Stimulated activated memory B cell treated with anti-CD40 and anti-IgM and Interleukin-4, amounts not matched to agents 10 μg/mL and 1 μg/mL and 100 μg/mL, for 72 hours (primary cell): ENCODE measurements at regions not wholly inside any gene's neighbourhood (a gene's known extent, or its start where the extent isn't known, plus 50 kb on each side); places are given as distances from the start of the nearest gene placed in this dataset.

Source experiments
- ATAC-seq: fragments of 150-1000 bp; cut with Tn5 transposase; 2 replicates; pipeline ENCODE4 v1.10.0; 2021
- H3K27ac Mint-ChIP-seq: one replicate; pipeline ENCODE4 v1.8.0; 2022; ENCODE audit warnings: mild to moderate bottlenecking, mixed read lengths
- H3K27me3 Mint-ChIP-seq: one replicate; pipeline ENCODE4 v1.8.0; 2022; ENCODE audit warnings: mixed read lengths
- H3K36me3 Mint-ChIP-seq: one replicate; pipeline ENCODE4 v1.8.0; 2022; ENCODE audit warnings: mixed read lengths
- H3K4me1 Mint-ChIP-seq: one replicate; pipeline ENCODE4 v1.8.0; 2022; ENCODE audit warnings: mixed read lengths
- H3K4me3 Mint-ChIP-seq: one replicate; pipeline ENCODE4 v1.8.0; 2022; ENCODE audit warnings: mild to moderate bottlenecking, moderate library complexity, mixed read lengths
- H3K9me3 Mint-ChIP-seq: one replicate; pipeline ENCODE4 v1.8.0; 2022; ENCODE audit warnings: mixed read lengths

DNA sequence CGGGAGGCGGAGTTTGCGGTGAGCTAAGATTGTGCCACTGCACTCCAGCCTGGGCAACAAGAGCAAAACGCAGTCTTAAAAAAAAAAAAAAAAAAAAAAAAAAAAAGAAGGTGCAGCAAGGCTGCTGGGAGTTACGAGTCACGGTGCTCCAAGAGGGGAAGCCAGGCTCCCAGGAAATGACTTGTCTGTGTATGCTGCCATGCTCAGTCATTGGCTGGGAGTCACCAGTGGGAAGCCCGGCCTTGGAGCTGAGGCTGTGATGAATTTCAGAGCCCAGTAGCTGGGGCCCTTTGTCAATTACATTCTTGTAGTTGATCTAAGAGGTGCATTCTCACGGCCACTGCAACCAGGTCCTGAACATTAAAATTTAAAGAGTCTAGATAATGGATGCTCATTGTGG, 1105.1 kb upstream of the TENM3 start:
- no peaks in the 10 kb centered on the region for H3K36me3 Mint-ChIP-seq
- no peak for ATAC-seq

DNA sequence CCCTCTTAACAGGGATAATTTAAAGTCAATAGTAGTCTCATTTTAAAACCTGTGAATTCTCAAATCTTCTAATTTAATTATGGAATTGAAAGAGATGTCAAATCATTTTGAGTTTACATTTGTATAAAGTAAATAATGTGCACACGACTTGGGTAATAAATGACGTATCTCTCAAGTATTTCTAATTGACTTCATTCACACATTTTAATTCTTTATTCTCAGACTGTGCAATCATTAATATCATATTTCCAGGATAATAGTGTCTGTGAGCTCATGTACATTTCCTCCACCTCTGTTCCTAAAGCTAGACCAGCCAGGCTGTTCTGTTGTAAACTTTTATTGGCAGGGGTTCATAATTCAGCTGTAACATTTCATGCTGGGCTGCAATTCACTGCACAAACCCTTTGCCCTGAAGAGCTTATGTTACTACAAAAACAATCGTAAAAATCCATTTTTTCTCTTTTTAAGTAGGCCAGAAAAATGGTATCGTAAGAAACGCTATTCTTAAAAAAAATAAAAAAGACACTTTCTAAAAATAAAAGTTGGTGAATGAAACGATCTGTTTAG, 1103.1 kb upstream of the TENM3 start:
- ATAC-seq: no peak
- Mint-ChIP-seq H3K27ac (no peak overlapping the region), H3K27me3 (no peaks in the 10 kb centered on the region), H3K4me1 (no peaks in the 10 kb centered on the region), H3K4me3 (no peak overlapping the region), H3K36me3 (no peaks in the 10 kb centered on the region), H3K9me3 (no peaks in the 10 kb centered on the region)

More for the DNA sequence above, 1105.1 kb upstream of the TENM3 start:
- H3K9me3 Mint-ChIP-seq: no peaks in the 10 kb centered on the region
- H3K4me3 Mint-ChIP-seq: no peak overlapping the region
- no peaks in the 10 kb centered on the region for H3K27me3 Mint-ChIP-seq
- H3K4me1 Mint-ChIP-seq: no peaks in the 10 kb centered on the region
- H3K27ac Mint-ChIP-seq: no peak overlapping the region

DNA sequence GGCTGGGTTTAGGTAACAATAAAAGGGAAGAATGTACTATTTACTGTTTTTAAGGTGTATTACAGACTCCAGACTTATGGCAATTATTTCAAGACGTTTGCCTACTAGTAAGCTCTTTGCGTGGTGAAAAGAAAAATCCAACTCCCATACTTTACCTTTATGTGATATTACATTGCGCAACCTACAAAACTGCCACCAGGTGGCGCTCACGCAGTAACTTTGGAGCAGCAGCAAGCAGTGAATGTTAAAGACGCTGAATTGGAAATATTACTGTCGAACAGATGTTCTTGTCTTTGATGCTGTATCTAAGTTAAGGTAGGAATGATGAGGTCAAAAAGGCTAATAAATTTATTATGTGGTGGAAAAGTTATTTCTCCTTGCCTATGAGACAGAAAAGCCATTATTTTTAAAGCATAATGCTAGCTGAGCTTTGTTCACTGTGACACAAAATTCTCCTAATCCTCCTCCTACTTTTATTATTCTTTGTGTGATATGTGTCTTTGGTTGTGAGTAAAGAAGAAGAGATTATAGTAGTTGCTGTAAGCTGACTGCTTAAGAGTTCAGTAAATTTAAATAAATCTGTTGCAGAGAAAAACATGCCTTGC, 1099.8 kb upstream of the TENM3 start:
- H3K27me3 Mint-ChIP-seq: no peaks in the 10 kb centered on the region
- no peaks in the 10 kb centered on the region for H3K36me3 Mint-ChIP-seq
- H3K27ac Mint-ChIP-seq: no peak overlapping the region
- no peak overlapping the region for H3K4me3 Mint-ChIP-seq
- no peaks in the 10 kb centered on the region for H3K9me3 Mint-ChIP-seq
- ATAC-seq: peak; percentile 51
- no peaks in the 10 kb centered on the region for H3K4me1 Mint-ChIP-seq

DNA sequence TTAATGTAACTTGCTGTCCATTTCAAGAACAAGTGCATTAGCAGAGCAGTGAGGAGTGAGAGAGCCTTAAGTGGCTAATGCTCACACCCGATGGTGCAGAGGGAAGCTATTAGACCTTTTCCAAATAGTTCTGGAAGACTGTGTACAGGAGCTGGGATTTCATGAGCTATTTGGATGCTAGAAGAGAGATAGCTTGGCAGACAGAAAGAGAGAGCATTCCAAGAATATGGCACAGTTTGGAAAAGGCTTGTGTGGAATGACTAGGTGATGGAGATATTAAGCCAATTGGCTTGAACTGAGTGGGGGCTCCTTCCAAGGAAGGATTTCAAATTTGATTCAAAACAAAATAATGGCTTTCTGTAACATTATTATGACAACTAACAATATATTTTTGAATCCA, 1097.2 kb upstream of the TENM3 start:
- Mint-ChIP-seq H3K4me1 (no peaks in the 10 kb centered on the region), H3K36me3 (no peaks in the 10 kb centered on the region), H3K27me3 (no peaks in the 10 kb centered on the region), H3K4me3 (no peak overlapping the region), H3K27ac (no peak overlapping the region), H3K9me3 (no peaks in the 10 kb centered on the region)
- ATAC-seq: no peak

DNA sequence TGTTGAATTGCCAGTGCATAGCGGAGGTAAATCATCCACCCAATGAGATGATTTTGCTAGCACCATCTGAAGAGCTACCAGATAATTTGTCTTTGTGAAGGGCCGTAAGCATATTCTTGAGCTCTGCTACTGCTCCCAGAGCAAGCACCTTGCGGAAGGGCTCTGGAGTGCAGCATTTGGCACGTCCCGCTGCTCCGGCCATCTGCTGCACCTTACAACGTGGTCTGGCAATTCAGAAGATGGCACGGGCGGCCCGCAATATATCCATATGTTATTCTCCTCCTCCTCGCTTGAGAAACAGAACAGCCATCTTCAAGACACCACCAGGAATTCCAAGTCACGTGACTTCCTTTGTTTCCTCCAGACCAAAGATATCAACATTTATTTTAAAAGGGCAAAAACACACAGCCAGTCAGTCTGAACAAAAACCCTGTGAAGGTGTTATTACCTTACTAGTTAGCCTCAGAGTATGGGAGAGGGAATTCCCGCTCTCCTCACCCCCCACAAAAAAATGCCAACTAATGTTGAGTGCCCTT, 1095.7 kb upstream of the TENM3 start:
- Mint-ChIP-seq H3K27me3 (no peaks in the 10 kb centered on the region), H3K36me3 (no peaks in the 10 kb centered on the region), H3K4me3 (no peak overlapping the region), H3K9me3 (no peaks in the 10 kb centered on the region), H3K4me1 (no peaks in the 10 kb centered on the region), H3K27ac (no peak overlapping the region)
- ATAC-seq: no peak

DNA sequence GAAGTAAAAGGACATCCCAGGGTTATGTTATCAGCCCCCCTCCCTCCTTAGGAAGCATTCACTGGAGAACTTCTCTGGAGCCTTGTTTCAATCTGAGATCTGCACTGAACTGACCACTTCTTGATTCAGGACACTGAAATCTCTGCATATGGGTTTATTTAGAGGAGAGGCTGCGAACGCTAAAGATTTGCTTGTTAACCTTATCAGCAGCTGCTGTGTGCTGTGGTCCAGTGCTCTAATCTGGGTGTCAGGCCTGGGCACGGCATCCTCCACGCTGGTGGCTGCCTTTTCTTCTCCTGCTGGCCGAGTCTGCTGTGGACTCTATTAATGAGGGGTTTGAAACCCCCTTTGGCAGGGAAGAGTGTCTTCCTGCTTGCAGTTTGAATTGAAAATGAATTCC, 1094.7 kb upstream of the TENM3 start:
- no peak overlapping the region for H3K27ac Mint-ChIP-seq
- H3K4me1 Mint-ChIP-seq: no peaks in the 10 kb centered on the region
- ATAC-seq: no peak
- H3K27me3 Mint-ChIP-seq: no peaks in the 10 kb centered on the region
- no peaks in the 10 kb centered on the region for H3K36me3 Mint-ChIP-seq
- no peaks in the 10 kb centered on the region for H3K9me3 Mint-ChIP-seq
- H3K4me3 Mint-ChIP-seq: no peak overlapping the region

DNA sequence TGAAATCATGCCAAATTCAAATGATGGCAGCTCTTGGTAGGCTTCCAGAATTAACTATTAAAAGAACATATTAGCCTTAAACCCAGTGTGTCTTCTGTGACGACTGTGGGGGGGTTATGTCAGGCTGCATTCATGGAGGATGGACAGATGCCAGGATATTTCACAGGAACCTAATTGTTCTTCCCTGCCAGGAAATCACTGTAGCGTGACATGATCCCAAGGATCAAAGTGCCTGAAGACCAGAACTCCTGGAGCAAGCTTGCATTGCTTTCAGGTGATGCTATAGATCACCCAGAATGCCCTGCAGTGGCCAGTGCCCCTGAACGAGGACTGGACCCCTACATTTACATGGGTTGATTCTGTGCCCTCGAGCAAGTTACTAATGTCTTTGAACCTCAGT, 1093.0 kb upstream of the TENM3 start:
- ATAC-seq: no peak
- Mint-ChIP-seq H3K27me3 (no peaks in the 10 kb centered on the region), H3K27ac (no peak overlapping the region), H3K4me1 (no peaks in the 10 kb centered on the region), H3K36me3 (no peaks in the 10 kb centered on the region), H3K4me3 (no peak overlapping the region), H3K9me3 (no peaks in the 10 kb centered on the region)

DNA sequence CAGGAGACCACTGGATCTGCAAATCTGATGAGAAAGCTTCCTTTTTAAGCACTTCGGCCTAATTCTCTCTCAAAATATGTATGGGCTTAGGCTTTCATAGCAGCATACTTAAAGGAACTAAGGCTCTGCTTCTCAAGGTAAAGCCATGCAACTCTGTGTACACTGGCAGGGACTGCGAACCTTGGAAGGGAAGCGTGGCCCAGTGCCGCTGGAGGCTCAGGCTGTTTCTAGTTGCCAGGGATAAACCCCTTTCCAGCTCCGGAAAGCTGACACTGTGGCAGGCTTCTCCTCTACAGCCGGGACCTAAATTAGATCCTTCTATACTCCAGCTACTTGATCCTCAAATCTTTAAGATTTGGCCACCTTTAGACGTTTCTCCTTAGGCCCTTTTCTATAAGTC, 1091.3 kb upstream of the TENM3 start:
- ATAC-seq: no peak
- Mint-ChIP-seq H3K27me3 (no peaks in the 10 kb centered on the region), H3K4me1 (no peaks in the 10 kb centered on the region), H3K36me3 (no peaks in the 10 kb centered on the region), H3K9me3 (no peaks in the 10 kb centered on the region), H3K4me3 (no peak overlapping the region), H3K27ac (no peak overlapping the region)

DNA sequence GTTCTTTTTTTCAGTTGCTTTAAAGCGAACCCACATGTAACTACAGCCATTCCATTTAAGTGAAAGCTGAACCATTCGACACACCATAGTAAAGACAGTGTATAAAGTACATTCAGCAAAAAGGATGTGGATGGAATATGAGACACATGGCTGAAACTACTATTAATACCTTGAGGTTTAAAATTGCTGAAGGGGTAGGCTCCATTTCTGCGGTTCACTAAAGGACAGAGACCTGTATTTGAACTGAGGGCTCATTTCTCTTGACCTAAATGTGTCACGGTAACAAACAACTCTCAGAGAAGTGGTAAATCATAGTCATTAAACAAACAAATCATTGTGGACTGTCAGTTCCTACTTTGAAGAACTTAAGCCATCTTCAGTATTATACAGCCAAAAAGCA, 1085.6 kb upstream of the TENM3 start:
- Mint-ChIP-seq H3K4me3 (no peak overlapping the region), H3K27ac (no peak overlapping the region), H3K36me3 (no peaks in the 10 kb centered on the region), H3K9me3 (no peaks in the 10 kb centered on the region), H3K4me1 (no peaks in the 10 kb centered on the region), H3K27me3 (no peaks in the 10 kb centered on the region)
- ATAC-seq: no peak

DNA sequence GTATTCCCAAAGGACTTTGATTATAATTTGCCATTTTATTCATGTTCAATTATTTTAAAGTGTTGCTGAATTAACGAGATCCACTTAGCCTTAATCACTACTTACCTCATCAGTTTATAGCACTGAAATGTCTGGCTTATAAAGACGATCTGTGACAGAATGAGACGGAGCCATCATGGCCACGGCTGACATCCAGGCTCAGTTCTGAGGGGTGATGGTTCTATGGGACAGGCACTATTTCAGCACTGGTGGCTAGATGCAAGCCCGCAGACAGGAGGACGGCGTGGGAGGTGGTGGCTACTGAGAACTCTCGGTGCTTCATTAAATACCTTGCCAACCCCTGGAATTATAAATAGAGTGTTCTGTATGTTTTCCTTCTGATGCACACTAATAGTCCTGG, 1084.2 kb upstream of the TENM3 start:
- Mint-ChIP-seq H3K36me3 (no peaks in the 10 kb centered on the region), H3K4me3 (no peak overlapping the region), H3K9me3 (no peaks in the 10 kb centered on the region), H3K27ac (no peak overlapping the region), H3K27me3 (no peaks in the 10 kb centered on the region), H3K4me1 (no peaks in the 10 kb centered on the region)
- ATAC-seq: no peak

DNA sequence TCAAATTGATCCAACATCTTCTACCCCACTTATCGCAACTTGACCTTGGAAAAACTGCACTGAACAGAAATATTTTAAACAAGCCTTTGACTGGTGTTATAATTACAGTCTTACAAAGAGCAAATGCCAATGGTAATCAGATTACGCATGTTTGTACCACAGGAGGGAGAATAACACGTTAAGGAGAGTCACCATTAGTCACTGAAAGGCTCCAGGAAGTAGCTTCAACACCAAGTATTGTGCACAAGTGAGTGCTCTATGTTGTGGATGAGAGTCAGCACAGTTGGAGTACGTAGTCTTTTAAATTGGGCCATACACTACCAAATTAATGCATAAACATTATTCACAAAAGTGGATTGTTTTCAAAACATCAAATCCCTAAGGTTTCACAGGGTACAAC, 1081.5 kb upstream of the TENM3 start:
- Mint-ChIP-seq H3K27ac (no peak overlapping the region), H3K9me3 (no peaks in the 10 kb centered on the region), H3K36me3 (no peaks in the 10 kb centered on the region), H3K4me1 (no peaks in the 10 kb centered on the region), H3K4me3 (no peak overlapping the region), H3K27me3 (no peaks in the 10 kb centered on the region)
- no peak for ATAC-seq

DNA sequence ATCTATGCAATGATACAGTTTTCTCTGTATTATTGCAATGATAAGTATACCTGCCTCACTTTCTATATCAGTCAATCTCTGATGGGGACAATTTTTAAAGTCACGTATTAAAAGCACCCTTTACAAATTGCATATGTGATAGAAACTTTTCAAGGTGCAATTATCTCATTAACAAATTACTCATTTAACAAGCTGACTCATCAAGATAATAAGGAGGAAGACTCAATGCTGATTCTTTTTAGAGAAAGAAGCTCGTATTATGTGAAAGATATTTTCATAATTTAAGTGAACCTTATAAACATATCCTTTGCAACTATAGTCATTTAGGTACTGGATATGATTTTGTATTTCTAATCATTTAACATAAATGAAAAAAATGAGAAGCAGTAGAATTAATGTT, 1080.9 kb upstream of the TENM3 start:
- H3K4me1 Mint-ChIP-seq: no peaks in the 10 kb centered on the region

DNA sequence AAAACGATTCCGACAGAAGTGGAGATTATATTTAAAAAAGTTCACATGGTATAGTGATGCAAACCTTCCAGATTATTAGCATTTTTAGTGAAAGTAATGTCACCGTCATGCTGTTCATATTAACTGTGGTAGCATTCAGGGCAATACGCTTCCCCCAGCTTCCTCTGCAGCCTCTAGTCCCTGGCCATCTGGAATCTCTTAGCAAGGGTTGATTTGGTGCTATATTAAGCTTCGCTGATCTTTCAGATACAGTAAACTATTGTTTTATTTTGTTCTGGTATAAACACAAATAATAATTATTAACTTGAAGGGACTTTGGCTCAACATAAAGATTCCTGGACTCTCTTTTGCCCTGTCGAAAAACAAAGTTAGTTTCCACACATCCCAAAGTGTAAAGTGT, 1080.5 kb upstream of the TENM3 start:
- Mint-ChIP-seq H3K36me3 (no peaks in the 10 kb centered on the region), H3K27me3 (no peaks in the 10 kb centered on the region), H3K27ac (no peak overlapping the region), H3K4me1 (no peaks in the 10 kb centered on the region), H3K4me3 (no peak overlapping the region), H3K9me3 (no peaks in the 10 kb centered on the region)
- no peak for ATAC-seq

More for the DNA sequence above, 1080.9 kb upstream of the TENM3 start:
- H3K36me3 Mint-ChIP-seq: no peaks in the 10 kb centered on the region
- no peaks in the 10 kb centered on the region for H3K9me3 Mint-ChIP-seq
- H3K4me3 Mint-ChIP-seq: no peak overlapping the region
- no peaks in the 10 kb centered on the region for H3K27me3 Mint-ChIP-seq
- no peak overlapping the region for H3K27ac Mint-ChIP-seq
- no peak for ATAC-seq

DNA sequence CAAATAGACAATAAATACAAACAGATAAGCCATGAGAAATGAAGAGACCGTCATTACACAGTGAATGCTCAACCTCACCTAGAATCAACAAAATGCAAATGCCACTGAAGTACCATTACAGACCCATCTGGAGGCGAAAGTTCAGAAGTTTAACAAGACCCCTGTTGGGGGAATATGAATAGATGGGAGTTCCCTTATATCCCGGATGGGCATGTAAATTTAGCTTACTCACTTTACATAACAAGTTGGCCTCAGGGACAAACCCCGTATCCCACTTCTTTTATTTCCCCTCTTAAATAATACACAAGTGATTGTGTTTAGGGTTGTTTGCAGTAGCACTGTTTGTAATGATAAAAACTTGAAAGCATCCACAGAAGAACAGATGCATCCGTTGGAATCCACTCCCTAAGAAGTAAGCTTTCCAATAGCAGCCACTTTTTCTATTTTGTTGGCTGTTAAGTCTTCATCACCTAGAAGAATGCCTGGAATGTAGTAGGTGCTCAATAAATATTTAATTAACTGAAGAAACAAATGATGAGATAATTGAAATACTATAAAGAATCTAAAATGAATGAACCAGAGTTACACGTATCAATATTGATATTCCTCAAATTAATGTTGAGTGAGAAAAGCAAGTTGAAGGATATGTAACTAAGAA, 1076.3 kb upstream of the TENM3 start:
- no peaks in the 10 kb centered on the region for H3K36me3 Mint-ChIP-seq
- no peak overlapping the region for H3K4me3 Mint-ChIP-seq
- no peak for ATAC-seq
- no peaks in the 10 kb centered on the region for H3K4me1 Mint-ChIP-seq
- no peak overlapping the region for H3K27ac Mint-ChIP-seq
- H3K27me3 Mint-ChIP-seq: no peaks in the 10 kb centered on the region
- no peaks in the 10 kb centered on the region for H3K9me3 Mint-ChIP-seq

DNA sequence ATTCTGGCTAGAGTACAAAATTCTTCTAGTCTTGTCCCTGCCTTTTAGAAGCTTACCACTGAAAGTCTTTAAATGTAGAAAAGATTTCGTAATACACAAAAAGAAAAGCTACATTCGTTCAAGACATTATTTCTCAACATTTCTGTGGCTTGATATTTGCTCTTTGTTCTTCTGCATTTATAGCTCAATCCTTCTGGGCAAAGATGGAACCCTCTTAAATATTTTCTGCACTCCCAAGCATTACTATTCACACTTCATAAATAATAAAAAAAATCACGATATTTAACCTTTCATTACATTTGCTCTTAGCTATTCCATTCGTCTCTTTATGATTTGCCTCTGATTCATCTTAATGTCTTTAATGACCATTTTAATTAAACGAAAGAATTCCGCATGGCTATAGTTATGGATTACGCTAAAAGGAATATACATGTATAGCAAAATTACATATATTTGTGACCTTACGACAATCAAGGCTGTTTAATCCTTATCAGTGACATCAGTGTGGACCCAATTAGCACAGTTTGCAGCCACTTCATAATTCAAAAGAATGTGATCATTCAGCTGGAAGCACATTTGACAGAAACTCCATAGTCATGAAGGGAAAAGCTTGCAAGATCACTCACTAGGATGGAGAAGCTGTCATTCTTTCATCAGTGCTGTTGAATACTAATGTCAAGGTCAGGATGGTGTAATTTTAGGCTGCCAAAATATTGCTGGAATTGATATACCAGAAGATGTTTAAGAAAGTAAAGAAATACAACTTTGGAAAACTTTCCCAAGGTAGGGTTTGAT, 1075.0 kb upstream of the TENM3 start:
- no peaks in the 10 kb centered on the region for H3K27me3 Mint-ChIP-seq
- H3K4me1 Mint-ChIP-seq: no peaks in the 10 kb centered on the region
- H3K9me3 Mint-ChIP-seq: no peaks in the 10 kb centered on the region
- no peak for ATAC-seq
- H3K36me3 Mint-ChIP-seq: no peaks in the 10 kb centered on the region
- no peak overlapping the region for H3K27ac Mint-ChIP-seq
- no peak overlapping the region for H3K4me3 Mint-ChIP-seq
